ENCODE measurements at regions not wholly inside any gene's neighbourhood (a gene's known extent, or its start where the extent isn't known, plus 50 kb on each side); places are given as distances from the start of the nearest gene placed in this dataset.
"Not testable (repeated sequence)": the region's sequence is repeated elsewhere in the genome, so short reads cannot be mapped to it uniquely, and the experiment has no call there.

DNA sequence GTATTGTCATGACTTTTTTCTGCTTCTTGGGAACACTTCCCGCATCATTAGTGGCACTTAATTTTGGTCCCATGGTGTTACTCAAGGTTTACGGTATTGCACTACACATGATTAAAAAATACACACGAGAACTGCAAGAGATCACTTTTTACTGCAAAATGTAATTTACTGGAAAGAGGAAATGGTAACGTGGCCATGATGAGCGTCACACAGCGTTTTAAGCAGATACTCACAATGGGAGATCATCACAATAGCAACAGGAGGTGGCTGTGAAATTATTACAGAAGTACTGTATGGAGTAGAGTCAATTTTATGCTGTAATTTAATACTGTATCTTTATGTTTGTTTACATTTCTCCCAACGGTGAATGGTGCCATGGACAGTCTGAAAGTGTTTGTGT is 1510.3 kb downstream of the AMY1C start:
- intact Hi-C loops (cut with DNase I; ENCODE audit: low total_unique reads), result no loop called here
- 82 to 85% methylated on average over 7 of the region's 7 CpGs for WGBS, 2 donors
- TF ChIP-seq, protein P1, sequence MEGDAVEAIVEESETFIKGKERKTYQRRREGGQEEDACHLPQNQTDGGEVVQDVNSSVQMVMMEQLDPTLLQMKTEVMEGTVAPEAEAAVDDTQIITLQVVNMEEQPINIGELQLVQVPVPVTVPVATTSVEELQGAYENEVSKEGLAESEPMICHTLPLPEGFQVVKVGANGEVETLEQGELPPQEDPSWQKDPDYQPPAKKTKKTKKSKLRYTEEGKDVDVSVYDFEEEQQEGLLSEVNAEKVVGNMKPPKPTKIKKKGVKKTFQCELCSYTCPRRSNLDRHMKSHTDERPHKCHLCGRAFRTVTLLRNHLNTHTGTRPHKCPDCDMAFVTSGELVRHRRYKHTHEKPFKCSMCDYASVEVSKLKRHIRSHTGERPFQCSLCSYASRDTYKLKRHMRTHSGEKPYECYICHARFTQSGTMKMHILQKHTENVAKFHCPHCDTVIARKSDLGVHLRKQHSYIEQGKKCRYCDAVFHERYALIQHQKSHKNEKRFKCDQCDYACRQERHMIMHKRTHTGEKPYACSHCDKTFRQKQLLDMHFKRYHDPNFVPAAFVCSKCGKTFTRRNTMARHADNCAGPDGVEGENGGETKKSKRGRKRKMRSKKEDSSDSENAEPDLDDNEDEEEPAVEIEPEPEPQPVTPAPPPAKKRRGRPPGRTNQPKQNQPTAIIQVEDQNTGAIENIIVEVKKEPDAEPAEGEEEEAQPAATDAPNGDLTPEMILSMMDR (IDR thresholded peaks at IDR 0.05), result no peak
- TF ChIP-seq POLR2A (IDR thresholded peaks at IDR 0.05), result no peak
- DNase-seq (ENCODE audit: low spot score in 2 of 2), result no peak
- H3K4me3 ChIP-seq (ENCODE audit: low read depth, poor library complexity, severe bottlenecking), result no peak overlapping the region

DNA sequence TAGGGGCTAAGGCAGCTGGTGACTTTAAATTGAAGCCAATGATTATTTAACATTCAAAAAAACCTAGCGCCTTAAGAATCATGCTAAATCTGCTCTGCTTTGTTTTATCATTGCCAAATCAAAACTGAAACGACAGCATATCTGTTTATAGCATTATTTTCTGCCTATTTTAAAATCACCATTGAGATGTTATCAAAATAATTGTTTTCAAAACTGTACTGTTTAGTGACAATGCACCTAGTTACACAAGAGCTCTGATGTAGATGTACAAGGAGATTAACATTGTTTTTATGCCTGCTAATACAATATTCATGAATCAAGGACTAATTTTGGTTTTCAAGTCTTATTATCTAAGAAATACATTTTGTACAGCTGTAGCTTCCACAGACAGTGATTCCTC is 1521.3 kb downstream of the AMY1C start:
- TF ChIP-seq POLR2A (IDR thresholded peaks at IDR 0.05), result no peak
- TF ChIP-seq, protein P1 (IDR thresholded peaks at IDR 0.05), result no peak
- WGBS, 2 donors, result 64 to 74% methylated on average over 2 of the region's 2 CpGs
- no peak overlapping the region for H3K4me3 ChIP-seq (ENCODE audit: low read depth, poor library complexity, severe bottlenecking)
- intact Hi-C loops (cut with DNase I; ENCODE audit: low total_unique reads), result no loop called here
- no peak for DNase-seq (ENCODE audit: low spot score in 2 of 2)

DNA sequence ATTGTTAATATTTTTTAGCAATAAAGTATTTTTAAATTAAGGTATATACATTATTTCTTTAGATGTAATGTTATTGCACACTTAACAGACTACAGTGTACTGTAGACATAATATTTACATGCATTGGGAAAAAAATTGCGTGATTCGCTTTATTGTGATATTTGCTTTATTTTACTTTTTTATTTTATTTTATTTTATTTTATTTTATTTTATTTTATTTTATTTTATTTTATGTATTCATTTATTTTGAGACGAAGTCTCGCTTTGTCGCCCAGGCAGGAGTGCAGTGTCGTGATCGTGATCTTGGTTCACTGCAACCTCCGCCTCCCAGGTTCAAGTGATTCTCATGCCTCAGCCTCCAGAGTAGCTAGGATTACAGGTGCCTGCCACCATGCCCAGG is 1522.7 kb downstream of the AMY1C start:
- H3K4me3 ChIP-seq (ENCODE audit: low read depth, poor library complexity, severe bottlenecking); intact Hi-C loops (cut with DNase I; ENCODE audit: low total_unique reads); DNase-seq (ENCODE audit: low spot score in 2 of 2): not testable (repeated sequence)
- WGBS, 2 donors, result 92 to 93% methylated on average over 8 of the region's 8 CpGs

GRCh38 chr1:105294838-105295237 is 1545.1 kb downstream of the AMY1C start:
- WGBS, 2 donors, result 91 to 92% methylated on average over 2 of the region's 2 CpGs
- TF ChIP-seq, protein P1 (IDR thresholded peaks at IDR 0.05), result no peak
- no peak for TF ChIP-seq POLR2A (IDR thresholded peaks at IDR 0.05)
- DNase-seq (ENCODE audit: low spot score in 2 of 2), result no peak
- H3K4me3 ChIP-seq (ENCODE audit: low read depth, poor library complexity, severe bottlenecking), result no peak overlapping the region
- intact Hi-C loops (cut with DNase I; ENCODE audit: low total_unique reads), result loop anchor here (5.0 kb wide), 1 partner anchor 593 kb away; no protein-coding TSS in a partner anchor

DNA sequence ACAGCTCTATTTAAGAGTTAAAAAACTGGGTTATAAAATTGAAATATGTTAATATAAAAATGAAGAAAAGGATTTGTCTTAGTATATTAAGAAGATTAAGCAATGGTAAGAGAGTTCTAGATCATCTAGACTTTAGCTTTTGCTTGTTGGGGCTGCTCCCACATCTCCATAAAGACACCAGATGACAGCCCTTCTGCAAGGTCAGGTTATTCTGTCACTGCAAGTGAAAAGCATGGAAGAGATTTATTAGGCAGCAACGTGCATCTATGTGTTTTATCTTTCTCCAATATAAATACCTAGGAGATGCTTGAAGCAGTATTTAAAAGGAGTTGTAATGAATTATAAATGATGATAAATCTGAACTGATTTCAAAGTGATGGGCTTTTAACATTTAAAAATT is 1560.4 kb downstream of the AMY1C start:
- intact Hi-C loops (cut with DNase I; ENCODE audit: low total_unique reads), result no loop called here
- DNase-seq (ENCODE audit: low spot score in 2 of 2), result no peak
- 17% methylated on average over 1 of the region's 1 CpG for WGBS, 2 donors
- TF ChIP-seq, protein P1 (IDR thresholded peaks at IDR 0.05), result no peak
- no peak for TF ChIP-seq POLR2A (IDR thresholded peaks at IDR 0.05)
- no peak overlapping the region for H3K4me3 ChIP-seq (ENCODE audit: low read depth, poor library complexity, severe bottlenecking)

- no peak overlapping the region for H3K4me3 ChIP-seq (ENCODE audit: low read depth, poor library complexity, severe bottlenecking)
- intact Hi-C loops (cut with DNase I; ENCODE audit: low total_unique reads), result no loop called here
- TF ChIP-seq, protein P1 (IDR thresholded peaks at IDR 0.05), result no peak
- no peak for TF ChIP-seq POLR2A (IDR thresholded peaks at IDR 0.05)
- WGBS, 2 donors, result 92 to 98% methylated on average over 3 of the region's 3 CpGs
- no peak for DNase-seq (ENCODE audit: low spot score in 2 of 2)
Observed at GRCh38 chr1:105317976-105318375, 1568.3 kb downstream of the AMY1C start.
